ENCODE measurements at regions not wholly inside any gene's neighbourhood (a gene's known extent, or its start where the extent isn't known, plus 50 kb on each side); places are given as distances from the start of the nearest gene placed in this dataset.

GRCh38 chr3:59313365-59313764, 263.5 kb upstream of the CFAP20DC start:
- no peak for TF ChIP-seq POLR2A (IDR thresholded peaks at IDR 0.05; ENCODE audit: low read depth, low read length)
- TF ChIP-seq TAF1 (IDR thresholded peaks at IDR 0.05; ENCODE audit: low read depth, low read length), result no peak
- TF ChIP-seq POLR2AphosphoS5 (IDR thresholded peaks at IDR 0.05; ENCODE audit: low read depth, low read length), result no peak
- TF ChIP-seq SPI1 (IDR thresholded peaks at IDR 0.05; ENCODE audit: low read depth, low read length), result no peak
- TF ChIP-seq PAX5 (IDR thresholded peaks at IDR 0.05; ENCODE audit: insufficient read depth, low read length, severe bottlenecking), result no peak
- TF ChIP-seq POU2F2 (IDR thresholded peaks at IDR 0.05; ENCODE audit: low read depth, low read length), result no peak

All from GM12891 (cell line).